ENCODE measurements at regions not wholly inside any gene's neighbourhood (a gene's known extent, or its start where the extent isn't known, plus 50 kb on each side); places are given as distances from the start of the nearest gene placed in this dataset.
A peak's percentile ranks its signal among the peaks of the same experiment; 100 is the strongest.
"Not testable (repeated sequence)": the region's sequence is repeated elsewhere in the genome, so short reads cannot be mapped to it uniquely, and the experiment has no call there.

DNA sequence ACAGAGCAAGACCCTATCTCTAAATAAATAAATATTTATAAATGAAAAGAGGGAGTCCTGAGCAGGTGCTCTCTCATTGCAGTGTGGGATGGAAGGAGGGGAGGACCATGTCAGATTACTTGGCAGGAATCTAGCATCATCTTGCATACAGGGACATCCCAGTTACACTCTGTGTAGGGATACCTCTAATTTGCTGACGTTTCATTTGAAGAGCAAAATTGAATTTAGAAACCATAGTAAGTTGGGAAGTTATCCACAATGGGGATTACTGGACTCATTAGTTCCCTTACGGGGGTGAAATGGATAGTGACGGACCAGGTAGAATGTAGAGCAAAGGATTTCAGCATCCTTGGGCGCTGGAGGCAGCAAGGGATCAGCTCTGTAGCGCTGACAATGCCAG lies 52.1 kb downstream of the ARHGEF18 start:
- no peak for DNase-seq (ENCODE audit: low spot score)

DNA sequence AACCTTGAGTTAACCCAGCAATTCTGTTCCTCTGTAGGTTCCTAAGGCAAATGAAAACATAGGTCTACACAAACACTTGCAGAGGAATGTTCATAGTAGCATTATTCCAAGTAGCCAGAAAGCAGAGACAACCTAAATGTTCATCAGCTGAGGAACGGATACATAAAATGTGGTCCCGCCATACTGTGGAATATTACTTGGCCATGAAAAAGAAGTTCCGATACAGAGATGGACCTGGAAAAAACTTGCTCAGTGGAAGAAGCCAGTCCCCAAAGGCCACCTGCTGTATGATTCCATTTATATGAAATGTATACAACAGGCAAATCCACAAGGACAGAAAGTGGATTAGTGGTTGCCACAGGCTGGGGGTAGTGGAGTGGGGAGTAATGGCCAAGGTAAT lies 53.0 kb downstream of the ARHGEF18 start:
- no peak for DNase-seq (ENCODE audit: low spot score)

DNA sequence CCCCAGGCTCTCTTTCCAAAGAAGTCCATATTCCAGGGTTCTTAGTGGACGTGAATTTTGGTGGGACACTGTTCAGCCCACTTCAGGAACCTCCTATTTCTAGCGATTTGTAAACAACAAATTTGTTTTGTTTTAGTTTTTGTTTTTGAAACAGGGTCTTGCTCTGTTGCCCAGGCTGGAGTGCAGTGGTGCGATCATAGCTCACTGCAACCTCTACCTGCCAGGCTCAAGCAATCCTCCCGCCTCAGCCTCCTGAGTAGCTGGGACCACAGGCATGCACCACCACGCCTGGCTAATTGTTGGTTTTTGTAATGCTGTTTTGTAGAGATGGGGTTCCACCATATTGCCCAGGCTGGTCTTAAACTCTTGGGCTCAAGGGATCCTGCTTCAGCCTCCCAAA lies 56.7 kb downstream of the ARHGEF18 start:
- not testable (repeated sequence) for DNase-seq (ENCODE audit: low spot score)

- no peak for DNase-seq (ENCODE audit: low spot score)
These were observed 59.5 kb downstream of the ARHGEF18 start for GRCh38 chr19:7408251-7408650.

DNA sequence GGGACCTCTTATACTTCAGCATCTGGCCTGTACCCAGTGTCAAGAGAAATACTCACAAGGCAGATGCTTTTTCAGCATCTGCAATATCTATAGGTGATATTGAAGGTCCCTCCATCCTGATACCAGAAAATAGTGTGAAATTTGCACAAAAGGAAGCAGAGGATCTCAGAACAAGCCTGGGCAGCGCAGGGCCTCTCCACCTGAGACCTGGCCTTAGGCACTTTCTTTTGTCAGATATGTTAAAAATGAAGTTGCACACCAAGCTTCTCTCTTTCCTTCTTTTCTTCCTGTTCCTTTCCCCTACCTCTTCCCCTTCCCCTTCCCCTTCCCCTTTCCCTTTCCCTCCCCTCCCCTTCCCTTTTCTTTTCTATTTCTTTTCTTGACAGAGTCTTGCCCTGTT lies 62.2 kb downstream of the ARHGEF18 start:
- no peak for DNase-seq (ENCODE audit: low spot score)

- no peak for DNase-seq (ENCODE audit: low spot score)
These were observed 64.9 kb downstream of the ARHGEF18 start for GRCh38 chr19:7413629-7414028.

- DNase-seq (ENCODE audit: low spot score) = peak; percentile 71
These were observed 66.6 kb downstream of the ARHGEF18 start for GRCh38 chr19:7415163-7415856.

- no peak for DNase-seq (ENCODE audit: low spot score)
These were observed 67.2 kb downstream of the ARHGEF18 start for GRCh38 chr19:7415857-7416371.

DNA sequence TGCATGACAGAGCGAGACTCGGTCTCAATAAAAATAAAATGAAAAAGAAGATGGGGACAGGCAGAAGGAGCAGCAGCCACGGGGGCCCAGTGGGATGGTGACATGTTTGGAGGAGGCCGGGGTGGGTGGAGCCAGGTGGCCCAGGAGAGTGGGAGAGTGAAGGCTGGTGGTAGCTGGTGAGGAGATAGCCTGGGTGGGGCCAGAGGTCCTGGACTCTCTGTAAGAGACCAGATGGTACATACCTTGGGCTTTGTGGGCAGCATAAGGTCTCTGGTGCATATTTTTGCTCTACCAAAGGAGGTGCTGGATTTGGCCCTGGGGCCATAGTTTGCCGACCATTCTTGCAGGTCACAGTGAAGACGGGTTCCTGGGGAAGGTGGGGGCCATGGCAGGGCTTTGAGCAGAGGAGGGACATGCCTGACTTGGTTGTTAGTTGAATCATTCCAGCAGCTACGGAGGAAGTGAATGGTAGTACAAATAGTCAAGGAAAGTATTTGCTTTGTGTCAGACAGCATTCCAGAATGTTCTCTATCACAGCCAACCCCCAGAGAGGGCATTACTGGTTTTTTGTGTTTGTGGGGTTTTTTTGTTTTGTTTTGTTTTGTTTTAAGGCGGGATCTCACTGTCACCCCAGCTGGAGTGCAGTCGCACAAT lies 69.1 kb downstream of the ARHGEF18 start:
- peak; percentile 64 for DNase-seq (ENCODE audit: low spot score)

GRCh38 chr19:7418596-7418995 lies 69.9 kb downstream of the ARHGEF18 start:
- DNase-seq (ENCODE audit: low spot score) = no peak

DNA sequence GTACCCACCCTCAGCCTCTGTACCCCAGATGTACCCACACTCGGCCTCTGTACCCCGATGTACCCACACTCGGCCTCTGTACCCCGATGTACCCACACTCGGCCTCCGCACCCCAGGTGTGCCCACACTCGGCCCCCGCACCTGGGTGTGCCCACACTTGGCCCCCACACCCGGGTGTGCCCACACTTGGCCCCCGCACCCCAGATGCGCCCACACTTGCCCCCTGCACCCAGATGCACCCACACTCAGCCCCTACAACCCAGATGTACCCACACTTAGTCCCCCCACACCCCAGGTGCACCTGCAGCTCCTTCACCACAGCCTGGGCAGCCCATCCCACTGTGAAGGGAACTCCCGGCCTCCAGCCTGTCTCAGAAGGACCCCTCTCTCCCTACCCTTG lies 69.7 kb downstream of the PEX11G start:
- DNase-seq (ENCODE audit: low spot score) = no peak

DNA sequence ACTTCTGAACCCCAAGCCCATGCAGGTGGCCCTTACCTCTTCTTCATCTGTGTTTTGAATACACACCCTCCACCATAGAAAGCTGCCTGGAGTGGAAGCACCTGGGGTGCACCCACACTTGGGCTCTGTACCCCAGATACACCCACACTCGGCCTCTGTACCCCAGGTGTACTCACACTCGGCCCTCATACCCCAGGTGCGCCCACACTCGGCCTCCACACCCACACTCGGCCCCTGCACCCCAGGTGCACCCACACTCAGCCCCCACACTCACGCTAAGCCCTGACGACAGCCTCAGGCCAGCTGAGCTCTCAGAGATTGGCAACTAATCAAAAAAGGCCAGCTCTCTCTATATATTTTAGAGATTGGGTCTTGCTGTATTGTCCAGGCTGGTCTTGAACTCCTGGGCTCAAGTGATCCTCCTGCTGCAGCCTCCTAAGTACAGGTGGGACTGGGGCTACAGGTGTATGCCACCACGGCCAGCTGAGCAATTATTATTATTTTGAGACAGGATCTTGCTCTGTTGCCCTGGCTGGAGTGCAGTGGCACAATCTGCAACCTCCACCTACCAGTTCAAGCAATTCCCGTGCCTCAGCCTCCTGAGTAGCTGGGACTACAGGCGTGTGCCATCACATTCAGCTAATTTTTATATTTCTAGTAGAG lies 68.9 kb downstream of the PEX11G start:
- no peak for DNase-seq (ENCODE audit: low spot score)

GRCh38 chr19:7421941-7422744 lies 66.7 kb downstream of the PEX11G start:
- no peak for DNase-seq (ENCODE audit: low spot score)

All from AG08396 (cell line).